DOHH2 (cell line): ENCODE measurements at regions not wholly inside any gene's neighbourhood (a gene's known extent, or its start where the extent isn't known, plus 50 kb on each side); places are given as distances from the start of the nearest gene placed in this dataset.
"Not testable (repeated sequence)": the region's sequence is repeated elsewhere in the genome, so short reads cannot be mapped to it uniquely, and the experiment has no call there.

Source experiments
- H3F3A ChIP-seq: fragments of 200-600 bp; sonication (generic), shearing (Covaris generic); 2 replicates; pipeline ENCODE4 v1.6.0; 2016; ENCODE audit warnings: antibody characterized with exemption, mild to moderate bottlenecking; ENCODE audit not compliant: control insufficient read depth, insufficient read depth
- H3K27ac ChIP-seq: fragments of 200-600 bp; sonication (generic); 2 replicates; pipeline ENCODE4 v1.5.1; 2014; ENCODE audit warnings: low read depth, mild to moderate bottlenecking, low read length, moderate library complexity
- H3K27me3 ChIP-seq: fragments of 200-600 bp; sonication (generic); 2 replicates; pipeline ENCODE4 v1.6.1; 2014; ENCODE audit warnings: mild to moderate bottlenecking, low read length, mixed read lengths; ENCODE audit not compliant: control insufficient read depth
- H3K36me3 ChIP-seq: fragments of 200-600 bp; sonication (generic); 2 replicates; pipeline ENCODE4 v1.6.1; 2014; ENCODE audit warnings: mild to moderate bottlenecking, low read length, moderate library complexity, mixed read lengths; ENCODE audit not compliant: control insufficient read depth
- H3K4me1 ChIP-seq: fragments of 200-600 bp; sonication (generic); 2 replicates; pipeline ENCODE4 v1.6.1; 2014; ENCODE audit warnings: mild to moderate bottlenecking, low read length, mixed read lengths; ENCODE audit not compliant: control insufficient read depth
- H3K4me2 ChIP-seq: fragments of 200-600 bp; sonication (generic); 2 replicates; pipeline ENCODE4 v1.6.0; 2014; ENCODE audit warnings: mild to moderate bottlenecking, low read length, moderate library complexity
- H3K4me3 ChIP-seq: fragments of 200-600 bp; sonication (generic); 2 replicates; pipeline ENCODE4 v1.5.1; 2014; ENCODE audit warnings: mild to moderate bottlenecking, low read length, mixed read lengths
- H3K79me2 ChIP-seq: fragments of 200-600 bp; sonication (generic); 2 replicates; pipeline ENCODE4 v1.6.1; 2014; ENCODE audit warnings: mild to moderate bottlenecking, low read length, mixed read lengths; ENCODE audit not compliant: control insufficient read depth
- H3K9me2 ChIP-seq: fragments of 200-600 bp; sonication (generic); replicated peaks from 2 replicates; pipeline ENCODE4 v1.6.1; 2014; ENCODE audit warnings: mild to moderate bottlenecking, low read length, mixed read lengths; ENCODE audit not compliant: control insufficient read depth
- H3K9me3 ChIP-seq: fragments of 200-600 bp; sonication (generic); 2 replicates; pipeline ENCODE4 v1.6.1; 2014; ENCODE audit warnings: antibody characterized with exemption, low read length, mixed read lengths; ENCODE audit not compliant: control insufficient read depth, insufficient read depth
- H4K20me1 ChIP-seq: fragments of 200-600 bp; sonication (generic); 2 replicates; pipeline ENCODE4 v1.6.0; 2014; ENCODE audit warnings: low read depth, mild to moderate bottlenecking, antibody characterized with exemption, low read length, moderate library complexity; ENCODE audit not compliant: control insufficient read depth, insufficient read depth
- CTCF ChIP-seq: fragments of 200-600 bp; sonication (generic); IDR thresholded peaks from one replicate; pipeline ENCODE4 v1.5.1; 2014; ENCODE audit warnings: antibody characterized with exemption, mild to moderate bottlenecking, low read depth, low read length; ENCODE audit not compliant: poor library complexity, severe bottlenecking
- EZH2phosphoT487 ChIP-seq: fragments of 200-600 bp; sonication (generic); IDR thresholded peaks from 2 replicates; pipeline ENCODE4 v1.6.1; 2017; ENCODE audit warnings: borderline replicate concordance, mild to moderate bottlenecking, antibody characterized with exemption, low read length, moderate library complexity, mixed read lengths

GRCh38 chr3:5918626-5919025 is 731.1 kb downstream of the EDEM1 start:
- Histone ChIP-seq H3K9me3 (no peaks in the 10 kb centered on the region), H3K4me3 (no peak overlapping the region), H3K27me3 (no peaks in the 10 kb centered on the region), H3K4me2 (no peak overlapping the region), H3F3A (no peaks in the 10 kb centered on the region), H3K27ac (no peak overlapping the region), H3K79me2 (no peaks in the 10 kb centered on the region), H3K9me2 (no peaks in the 10 kb centered on the region), H3K36me3 (no peaks in the 10 kb centered on the region), H4K20me1 (no peaks in the 10 kb centered on the region), H3K4me1 (no peaks in the 10 kb centered on the region)
- no peak for TF ChIP-seq EZH2phosphoT487
- TF ChIP-seq CTCF, result no peak

GRCh38 chr3:5929027-5929426 is 741.5 kb downstream of the EDEM1 start:
- Histone ChIP-seq H3K4me3 (no peak overlapping the region), H3K4me1 (no peaks in the 10 kb centered on the region), H3K36me3 (no peaks in the 10 kb centered on the region), H4K20me1 (no peaks in the 10 kb centered on the region), H3K9me2 (no peaks in the 10 kb centered on the region), H3K79me2 (no peaks in the 10 kb centered on the region), H3K27me3 (no peaks in the 10 kb centered on the region), H3K27ac (no peak overlapping the region), H3K4me2 (no peak overlapping the region), H3K9me3 (no peaks in the 10 kb centered on the region), H3F3A (no peaks in the 10 kb centered on the region)
- TF ChIP-seq CTCF (no peak), EZH2phosphoT487 (no peak)

GRCh38 chr3:5944061-5944460 is 756.6 kb downstream of the EDEM1 start:
- not testable (repeated sequence) for H3K36me3 ChIP-seq, H3K9me3 ChIP-seq, H3K27ac ChIP-seq, H3K9me2 ChIP-seq, H3K27me3 ChIP-seq, H3K4me1 ChIP-seq, H4K20me1 ChIP-seq, H3K4me2 ChIP-seq, H3F3A ChIP-seq, H3K79me2 ChIP-seq, H3K4me3 ChIP-seq

GRCh38 chr3:5948084-5948483 is 760.6 kb downstream of the EDEM1 start:
- H3K27me3 ChIP-seq, result no peaks in the 10 kb centered on the region
- no peaks in the 10 kb centered on the region for H3F3A ChIP-seq

More at GRCh38 chr3:5948084-5948483, 760.6 kb downstream of the EDEM1 start:
- Histone ChIP-seq H3K4me1 (no peaks in the 10 kb centered on the region), H3K36me3 (no peaks in the 10 kb centered on the region), H3K4me2 (no peak overlapping the region), H3K4me3 (no peak overlapping the region), H3K9me2 (no peaks in the 10 kb centered on the region), H3K27ac (no peak overlapping the region), H3K79me2 (no peaks in the 10 kb centered on the region), H4K20me1 (no peaks in the 10 kb centered on the region), H3K9me3 (no peaks in the 10 kb centered on the region)
- no peak for TF ChIP-seq EZH2phosphoT487
- no peak for TF ChIP-seq CTCF
